OCI-LY7 (cell line): ENCODE measurements at regions not wholly inside any gene's neighbourhood (a gene's known extent, or its start where the extent isn't known, plus 50 kb on each side); places are given as distances from the start of the nearest gene placed in this dataset.

Source experiments
- EZH2phosphoT487 ChIP-seq: fragments of 200-600 bp; sonication (generic); IDR thresholded peaks from 2 replicates; pipeline ENCODE4 v1.6.1; 2018; ENCODE audit warnings: low read depth, borderline replicate concordance, mild to moderate bottlenecking, mixed run types, antibody characterized with exemption, low read length, moderate library complexity, mixed read lengths
- TF ChIP-seq, protein P1 (sequence below): fragments of 200-600 bp; sonication (generic); conservative IDR thresholded peaks from 2 replicates; pipeline ENCODE4 v1.5.1; 2014; ENCODE audit warnings: mild to moderate bottlenecking, antibody characterized with exemption, low read length, moderate library complexity, mixed read lengths

DNA sequence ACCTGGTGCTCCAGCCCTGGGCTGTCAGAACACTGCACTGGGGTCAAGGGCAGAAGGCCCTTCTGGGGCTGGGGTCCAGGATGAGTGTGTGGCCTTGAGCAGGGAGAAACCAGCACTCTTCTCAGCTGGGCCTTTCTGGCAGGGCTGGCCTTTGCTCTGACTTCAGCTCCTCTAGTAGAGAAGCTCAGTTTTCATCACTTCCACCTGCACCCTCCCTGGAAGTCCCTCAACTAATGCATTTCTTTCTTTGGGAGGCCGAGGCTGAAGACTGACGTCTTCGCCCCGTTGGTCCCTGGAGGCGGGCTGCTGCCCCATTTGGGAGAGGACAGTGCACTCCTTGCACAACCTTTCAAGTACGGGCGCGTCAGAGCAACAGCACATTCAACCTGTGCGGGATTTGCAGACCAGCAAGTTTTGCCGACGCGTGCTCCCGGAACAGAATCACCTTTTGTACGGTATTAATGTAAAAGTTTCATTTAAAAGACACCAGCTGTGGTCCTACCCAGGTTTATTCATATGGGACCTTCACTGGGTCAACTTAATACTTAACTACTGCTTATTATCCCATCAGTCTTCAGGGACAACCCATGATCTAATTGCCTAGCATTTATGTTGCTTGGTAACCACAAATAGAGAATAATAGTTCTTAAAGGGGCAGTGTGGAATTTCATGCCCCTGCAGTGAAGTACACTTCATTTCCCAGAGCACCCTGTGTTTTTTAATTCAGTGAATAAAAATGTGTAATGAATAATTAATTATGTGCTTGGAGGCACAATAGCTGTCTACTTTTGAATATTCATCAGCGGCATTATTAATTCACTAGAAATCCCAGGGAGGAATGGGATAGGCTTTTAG is 134.8 kb upstream of the VRK1 start:
- TF ChIP-seq, protein P1, sequence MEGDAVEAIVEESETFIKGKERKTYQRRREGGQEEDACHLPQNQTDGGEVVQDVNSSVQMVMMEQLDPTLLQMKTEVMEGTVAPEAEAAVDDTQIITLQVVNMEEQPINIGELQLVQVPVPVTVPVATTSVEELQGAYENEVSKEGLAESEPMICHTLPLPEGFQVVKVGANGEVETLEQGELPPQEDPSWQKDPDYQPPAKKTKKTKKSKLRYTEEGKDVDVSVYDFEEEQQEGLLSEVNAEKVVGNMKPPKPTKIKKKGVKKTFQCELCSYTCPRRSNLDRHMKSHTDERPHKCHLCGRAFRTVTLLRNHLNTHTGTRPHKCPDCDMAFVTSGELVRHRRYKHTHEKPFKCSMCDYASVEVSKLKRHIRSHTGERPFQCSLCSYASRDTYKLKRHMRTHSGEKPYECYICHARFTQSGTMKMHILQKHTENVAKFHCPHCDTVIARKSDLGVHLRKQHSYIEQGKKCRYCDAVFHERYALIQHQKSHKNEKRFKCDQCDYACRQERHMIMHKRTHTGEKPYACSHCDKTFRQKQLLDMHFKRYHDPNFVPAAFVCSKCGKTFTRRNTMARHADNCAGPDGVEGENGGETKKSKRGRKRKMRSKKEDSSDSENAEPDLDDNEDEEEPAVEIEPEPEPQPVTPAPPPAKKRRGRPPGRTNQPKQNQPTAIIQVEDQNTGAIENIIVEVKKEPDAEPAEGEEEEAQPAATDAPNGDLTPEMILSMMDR = no peak
- no peak for TF ChIP-seq EZH2phosphoT487
